ENCODE measurements at regions not wholly inside any gene's neighbourhood (a gene's known extent, or its start where the extent isn't known, plus 50 kb on each side); places are given as distances from the start of the nearest gene placed in this dataset.

GRCh38 chr20:51238675-51239305 is 215.9 kb upstream of the KCNG1 start:
- ATAC-seq (no peak), FAIRE-seq (no peak), DNase-seq (ENCODE audit: extremely low read depth in 1 of 4, low spot score in 3 of 4) (no peak)
- H3K9me1 ChIP-seq (ENCODE audit: control insufficient read depth, insufficient read depth, low read length), result no peaks in the 10 kb centered on the region
- intact Hi-C loops (cut with micrococcal nuclease) (no loop called here), in situ Hi-C loops (cut with MboI) (no loop called here)
- WGBS (ENCODE audit: insufficient coverage, low coverage, missing lambda C conversion rate), result 15% methylated on average over 8 of the region's 8 CpGs
- no peak overlapping the region for H3K9ac ChIP-seq (ENCODE audit: insufficient read depth in 1 of 2, low read depth in 2 of 2, low read length in 2 of 2)
- TF ChIP-seq RREB1 (CRISPR knock-in tag; IDR thresholded peaks at IDR 0.05), result no peak
- TF ChIP-seq MYC (IDR thresholded peaks at IDR 0.05; ENCODE audit: low read depth, low read length), result no peak
- no peak for TF ChIP-seq MYC (CRISPR knock-in tag; IDR thresholded peaks at IDR 0.05; ENCODE audit: borderline replicate concordance, low read depth)
- TF ChIP-seq MTF1 (CRISPR knock-in tag; IDR thresholded peaks at IDR 0.05; ENCODE audit: borderline replicate concordance), result no peak
- peak; percentile 77 for TF ChIP-seq RBM25 (IDR thresholded peaks at IDR 0.05; ENCODE audit: low read depth, low read length, severe bottlenecking)
- peak; percentile 76 for TF ChIP-seq ZFP36 (IDR thresholded peaks at IDR 0.05; ENCODE audit: low read depth, low read length, partially characterized antibody)
- no peaks in the 10 kb centered on the region for H3K36me3 ChIP-seq (ENCODE audit: control insufficient read depth, insufficient read depth, low read length)
- no peak overlapping the region for H3K4me2 ChIP-seq (ENCODE audit: insufficient read depth, low read length)
- peaks cover 2 to 28% of the 10 kb centered on the region in 2 experiments for H3K27me3 ChIP-seq (ENCODE audit: control insufficient read depth in 2 of 2, insufficient read depth in 2 of 2, low read length in 2 of 2)
- ChIA-PET CTCF (ENCODE audit: low intra/inter-chr PET ratio) (no interaction called here), POLR2A (interaction anchor here (0.5 kb wide), 1 partner anchor 214 kb away, joined by 3 read pairs; no protein-coding TSS in a partner anchor)
- no TSS peak for BruUV-seq (replicated peaks)
- no peaks in the 10 kb centered on the region for H3K4me1 ChIP-seq (replicated peaks in 1 of 2; ENCODE audit: control insufficient read depth in 2 of 2, insufficient read depth in 2 of 2, low read length in 2 of 2)
- H3K27ac ChIP-seq (ENCODE audit: extremely low read depth, low read depth, low read length), result no peak overlapping the region
- H3K4me3 ChIP-seq, result no peak overlapping the region
- no peaks in the 10 kb centered on the region for H3K9me3 ChIP-seq (replicated peaks; ENCODE audit: control insufficient read depth, insufficient read depth, low read depth, low read length)
- H3K79me2 ChIP-seq (ENCODE audit: control insufficient read depth, insufficient read depth, low read length), result no peaks in the 10 kb centered on the region
- no peaks in the 10 kb centered on the region; the same call in 1 of the 2 replicates for H4K20me1 ChIP-seq (replicated peaks; ENCODE audit: control insufficient read depth, insufficient read depth, low read length)
- no peak overlapping the region for H2AFZ ChIP-seq (ENCODE audit: low read depth, low read length)

Measured in K562 (cell line).